ENCODE measurements at regions not wholly inside any gene's neighbourhood (a gene's known extent, or its start where the extent isn't known, plus 50 kb on each side); places are given as distances from the start of the nearest gene placed in this dataset.

GRCh38 chr11:19336331-19336730 lies 95.6 kb upstream of the E2F8 start:
- no peak for TF ChIP-seq FOXP2 (optimal IDR thresholded peaks at IDR 0.05; ENCODE audit: borderline replicate concordance, extremely low read depth, extremely low read length, insufficient read depth)
- no peak for TF ChIP-seq TAF1 (IDR thresholded peaks at IDR 0.05; ENCODE audit: borderline replicate concordance, insufficient read depth, low read length)
- TF ChIP-seq POLR2AphosphoS5 (IDR thresholded peaks at IDR 0.05; ENCODE audit: low read depth, low read length) = no peak
- TF ChIP-seq REST (IDR thresholded peaks at IDR 0.05; ENCODE audit: insufficient read depth in 1 of 2, low read depth in 2 of 2, low read length in 2 of 2) = no peak
- TF ChIP-seq SIN3A (IDR thresholded peaks at IDR 0.05; ENCODE audit: borderline replicate concordance, insufficient read depth, low read length) = no peak

GRCh38 chr11:19332476-19332875 lies 91.7 kb upstream of the E2F8 start:
- TF ChIP-seq TAF1 (IDR thresholded peaks at IDR 0.05; ENCODE audit: borderline replicate concordance, insufficient read depth, low read length) (no peak), REST (IDR thresholded peaks at IDR 0.05; ENCODE audit: insufficient read depth in 1 of 2, low read depth in 2 of 2, low read length in 2 of 2) (no peak), POLR2AphosphoS5 (IDR thresholded peaks at IDR 0.05; ENCODE audit: low read depth, low read length) (no peak), FOXP2 (optimal IDR thresholded peaks at IDR 0.05; ENCODE audit: borderline replicate concordance, extremely low read depth, extremely low read length, insufficient read depth) (no peak), SIN3A (IDR thresholded peaks at IDR 0.05; ENCODE audit: borderline replicate concordance, insufficient read depth, low read length) (no peak)

- TF ChIP-seq TAF1 (IDR thresholded peaks at IDR 0.05; ENCODE audit: borderline replicate concordance, insufficient read depth, low read length) = no peak
- no peak for TF ChIP-seq SIN3A (IDR thresholded peaks at IDR 0.05; ENCODE audit: borderline replicate concordance, insufficient read depth, low read length)
- TF ChIP-seq REST (IDR thresholded peaks at IDR 0.05; ENCODE audit: insufficient read depth in 1 of 2, low read depth in 2 of 2, low read length in 2 of 2) = no peak
- no peak for TF ChIP-seq POLR2AphosphoS5 (IDR thresholded peaks at IDR 0.05; ENCODE audit: low read depth, low read length)
- TF ChIP-seq FOXP2 (optimal IDR thresholded peaks at IDR 0.05; ENCODE audit: borderline replicate concordance, extremely low read depth, extremely low read length, insufficient read depth) = no peak
These were observed 89.7 kb upstream of the E2F8 start for GRCh38 chr11:19330416-19330815.

GRCh38 chr11:19329970-19330369 lies 89.2 kb upstream of the E2F8 start:
- no peak for TF ChIP-seq REST (IDR thresholded peaks at IDR 0.05; ENCODE audit: insufficient read depth in 1 of 2, low read depth in 2 of 2, low read length in 2 of 2)
- no peak for TF ChIP-seq TAF1 (IDR thresholded peaks at IDR 0.05; ENCODE audit: borderline replicate concordance, insufficient read depth, low read length)
- no peak for TF ChIP-seq FOXP2 (optimal IDR thresholded peaks at IDR 0.05; ENCODE audit: borderline replicate concordance, extremely low read depth, extremely low read length, insufficient read depth)
- no peak for TF ChIP-seq SIN3A (IDR thresholded peaks at IDR 0.05; ENCODE audit: borderline replicate concordance, insufficient read depth, low read length)
- TF ChIP-seq POLR2AphosphoS5 (IDR thresholded peaks at IDR 0.05; ENCODE audit: low read depth, low read length) = no peak

Measured in PFSK-1 (cell line).